ENCODE measurements at regions not wholly inside any gene's neighbourhood (a gene's known extent, or its start where the extent isn't known, plus 50 kb on each side); places are given as distances from the start of the nearest gene placed in this dataset.

DNA sequence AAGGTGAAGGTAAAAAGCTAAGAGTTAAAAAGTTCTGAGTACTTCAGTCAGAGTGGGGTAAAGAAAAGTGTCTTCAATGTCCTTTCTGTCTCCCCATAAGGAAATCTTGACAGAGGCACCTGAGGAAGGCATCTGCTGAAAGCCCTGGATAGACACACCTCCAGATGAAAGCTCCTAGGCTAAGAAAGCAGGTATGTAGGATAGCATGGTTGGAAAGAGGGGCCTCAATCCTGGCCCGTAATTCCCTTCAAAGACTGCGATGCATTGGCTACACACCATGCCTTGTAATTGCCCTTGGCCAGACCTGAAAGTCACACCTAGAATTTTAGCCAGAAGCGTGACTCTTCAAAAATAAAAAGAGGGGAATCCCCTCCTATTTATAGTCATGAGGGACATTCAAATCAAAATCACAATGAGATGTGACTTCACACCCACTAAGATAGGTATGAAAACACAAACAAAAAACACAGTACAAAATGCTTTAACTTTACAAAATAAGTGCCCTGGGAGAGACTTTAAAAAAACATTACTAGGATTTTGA, 809.7 kb downstream of the IPMK start (continued):
- TF ChIP-seq, protein P1, sequence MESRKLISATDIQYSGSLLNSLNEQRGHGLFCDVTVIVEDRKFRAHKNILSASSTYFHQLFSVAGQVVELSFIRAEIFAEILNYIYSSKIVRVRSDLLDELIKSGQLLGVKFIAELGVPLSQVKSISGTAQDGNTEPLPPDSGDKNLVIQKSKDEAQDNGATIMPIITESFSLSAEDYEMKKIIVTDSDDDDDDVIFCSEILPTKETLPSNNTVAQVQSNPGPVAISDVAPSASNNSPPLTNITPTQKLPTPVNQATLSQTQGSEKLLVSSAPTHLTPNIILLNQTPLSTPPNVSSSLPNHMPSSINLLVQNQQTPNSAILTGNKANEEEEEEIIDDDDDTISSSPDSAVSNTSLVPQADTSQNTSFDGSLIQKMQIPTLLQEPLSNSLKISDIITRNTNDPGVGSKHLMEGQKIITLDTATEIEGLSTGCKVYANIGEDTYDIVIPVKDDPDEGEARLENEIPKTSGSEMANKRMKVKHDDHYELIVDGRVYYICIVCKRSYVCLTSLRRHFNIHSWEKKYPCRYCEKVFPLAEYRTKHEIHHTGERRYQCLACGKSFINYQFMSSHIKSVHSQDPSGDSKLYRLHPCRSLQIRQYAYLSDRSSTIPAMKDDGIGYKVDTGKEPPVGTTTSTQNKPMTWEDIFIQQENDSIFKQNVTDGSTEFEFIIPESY (CRISPR knock-in tag; IDR thresholded peaks at IDR 0.05): no peak
- TF ChIP-seq, protein P2, sequence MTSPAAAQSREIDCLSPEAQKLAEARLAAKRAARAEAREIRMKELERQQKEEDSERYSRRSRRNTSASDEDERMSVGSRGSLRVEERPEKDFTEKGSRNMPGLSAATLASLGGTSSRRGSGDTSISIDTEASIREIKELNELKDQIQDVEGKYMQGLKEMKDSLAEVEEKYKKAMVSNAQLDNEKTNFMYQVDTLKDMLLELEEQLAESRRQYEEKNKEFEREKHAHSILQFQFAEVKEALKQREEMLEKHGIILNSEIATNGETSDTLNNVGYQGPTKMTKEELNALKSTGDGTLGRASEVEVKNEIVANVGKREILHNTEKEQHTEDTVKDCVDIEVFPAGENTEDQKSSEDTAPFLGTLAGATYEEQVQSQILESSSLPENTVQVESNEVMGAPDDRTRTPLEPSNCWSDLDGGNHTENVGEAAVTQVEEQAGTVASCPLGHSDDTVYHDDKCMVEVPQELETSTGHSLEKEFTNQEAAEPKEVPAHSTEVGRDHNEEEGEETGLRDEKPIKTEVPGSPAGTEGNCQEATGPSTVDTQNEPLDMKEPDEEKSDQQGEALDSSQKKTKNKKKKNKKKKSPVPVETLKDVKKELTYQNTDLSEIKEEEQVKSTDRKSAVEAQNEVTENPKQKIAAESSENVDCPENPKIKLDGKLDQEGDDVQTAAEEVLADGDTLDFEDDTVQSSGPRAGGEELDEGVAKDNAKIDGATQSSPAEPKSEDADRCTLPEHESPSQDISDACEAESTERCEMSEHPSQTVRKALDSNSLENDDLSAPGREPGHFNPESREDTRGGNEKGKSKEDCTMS (CRISPR knock-in tag; conservative IDR thresholded peaks at IDR 0.05): no peak
- TF ChIP-seq KDM6A (CRISPR knock-in tag; IDR thresholded peaks at IDR 0.05; ENCODE audit: low read depth): no peak
- TF ChIP-seq SRSF1 (optimal IDR thresholded peaks at IDR 0.05; ENCODE audit: low read depth, low read length): no peak
- no peak for TF ChIP-seq KAT8 (CRISPR knock-in tag; IDR thresholded peaks at IDR 0.05)
- no peak for TF ChIP-seq ZNF7 (CRISPR knock-in tag; IDR thresholded peaks at IDR 0.05)
- TF ChIP-seq RARG (CRISPR knock-in tag; IDR thresholded peaks at IDR 0.05; ENCODE audit: low read depth): no peak
- no peak for TF ChIP-seq ZNF512 (CRISPR knock-in tag; IDR thresholded peaks at IDR 0.05)
- TF ChIP-seq ARNTL (CRISPR knock-in tag; IDR thresholded peaks at IDR 0.05): no peak

Measured in HepG2 (cell line).